ENCODE measurements at regions not wholly inside any gene's neighbourhood (a gene's known extent, or its start where the extent isn't known, plus 50 kb on each side); places are given as distances from the start of the nearest gene placed in this dataset.

DNA sequence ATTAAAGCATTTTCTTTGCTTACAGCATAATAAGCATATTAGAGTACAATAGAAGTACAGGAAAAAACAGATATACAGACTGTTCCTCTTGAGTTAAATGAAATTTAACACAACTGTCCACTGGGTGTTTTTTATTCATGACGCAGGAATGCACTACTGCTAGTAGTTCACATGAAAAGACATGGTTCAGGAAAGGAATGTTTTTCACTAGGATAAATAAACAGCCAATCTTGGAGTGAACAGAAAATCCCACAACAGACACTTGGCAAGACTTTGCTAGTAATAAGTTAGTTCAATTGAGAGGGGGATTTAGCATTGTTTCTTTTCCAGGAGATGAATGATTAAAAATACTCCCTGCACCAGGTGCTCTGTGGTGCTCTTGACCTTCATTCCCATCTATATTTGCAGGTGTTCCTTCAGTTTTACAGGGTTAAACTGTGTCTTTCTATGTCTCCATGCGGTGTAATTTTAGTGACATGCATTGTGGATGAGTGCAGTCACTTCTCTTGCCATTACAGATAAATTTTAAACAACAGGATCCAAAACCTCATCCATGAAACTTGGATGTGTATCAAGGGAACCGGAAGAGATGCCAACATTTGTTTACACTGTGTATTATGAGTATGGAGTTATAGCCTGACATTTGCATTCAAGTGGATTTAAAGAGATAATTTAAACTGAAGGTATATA is 796.6 kb downstream of the DSC3 start:
- TF ChIP-seq CTCF (IDR thresholded peaks at IDR 0.05; ENCODE audit: insufficient read depth, low read length), result no peak
- H3K4me3 ChIP-seq (ENCODE audit: low read depth, low read length), result no peak overlapping the region
- DNase-seq (ENCODE audit: low read depth), result no peak

GRCh38 chr18:30234755-30235154 is 807.8 kb downstream of the DSC3 start:
- TF ChIP-seq CTCF (IDR thresholded peaks at IDR 0.05; ENCODE audit: insufficient read depth, low read length), result no peak
- no peak overlapping the region for H3K4me3 ChIP-seq (ENCODE audit: low read depth, low read length)
- no peak for DNase-seq (ENCODE audit: low read depth)

GRCh38 chr18:30211112-30211511 is 831.4 kb downstream of the DSC3 start:
- no peak for DNase-seq (ENCODE audit: low read depth)
- H3K4me3 ChIP-seq (ENCODE audit: low read depth, low read length), result no peak overlapping the region
- no peak for TF ChIP-seq CTCF (IDR thresholded peaks at IDR 0.05; ENCODE audit: insufficient read depth, low read length)

- DNase-seq (ENCODE audit: low read depth), result no peak
- no peak for TF ChIP-seq CTCF (IDR thresholded peaks at IDR 0.05; ENCODE audit: insufficient read depth, low read length)
- no peak overlapping the region for H3K4me3 ChIP-seq (ENCODE audit: low read depth, low read length)
Observed at GRCh38 chr18:30208546-30208945, 834.0 kb downstream of the DSC3 start.

- DNase-seq (ENCODE audit: low read depth), result no peak
- no peak overlapping the region for H3K4me3 ChIP-seq (ENCODE audit: low read depth, low read length)
- TF ChIP-seq CTCF (IDR thresholded peaks at IDR 0.05; ENCODE audit: insufficient read depth, low read length), result no peak
Observed at GRCh38 chr18:30192216-30192615, 850.3 kb downstream of the DSC3 start.

- TF ChIP-seq CTCF (IDR thresholded peaks at IDR 0.05; ENCODE audit: insufficient read depth, low read length), result no peak
- no peak for DNase-seq (ENCODE audit: low read depth)
- H3K4me3 ChIP-seq (ENCODE audit: low read depth, low read length), result no peak overlapping the region
Observed at GRCh38 chr18:30186245-30186644, 856.3 kb downstream of the DSC3 start.

DNA sequence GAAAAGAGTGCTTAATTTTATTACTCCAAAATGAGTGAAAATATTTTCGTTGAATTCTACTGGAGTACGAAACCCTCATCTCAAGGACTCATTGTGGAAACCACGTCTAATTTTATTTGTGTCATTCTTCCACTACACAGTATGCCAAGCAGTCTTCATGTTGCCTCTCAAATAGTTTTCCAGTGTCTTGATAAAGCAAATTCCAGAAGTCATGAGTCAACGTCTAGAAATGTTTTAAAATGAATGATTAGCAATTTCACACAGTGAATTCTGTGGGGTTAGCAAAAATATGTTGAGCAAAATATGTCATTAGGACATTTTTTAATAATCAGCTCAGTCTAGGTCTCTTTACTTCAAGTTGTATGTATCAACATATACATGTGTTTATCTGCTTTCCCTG is 865.5 kb downstream of the DSC3 start:
- DNase-seq (ENCODE audit: low read depth), result no peak
- no peak overlapping the region for H3K4me3 ChIP-seq (ENCODE audit: low read depth, low read length)
- TF ChIP-seq CTCF (IDR thresholded peaks at IDR 0.05; ENCODE audit: insufficient read depth, low read length), result no peak
